CD14-positive monocyte (primary cell): ENCODE measurements at regions not wholly inside any gene's neighbourhood (a gene's known extent, or its start where the extent isn't known, plus 50 kb on each side); places are given as distances from the start of the nearest gene placed in this dataset.
"Not testable (repeated sequence)": the region's sequence is repeated elsewhere in the genome, so short reads cannot be mapped to it uniquely, and the experiment has no call there.

ENCODE experiments used
- DNase-seq, 3 donors: peaks; one replicate each; pipeline ENCODE4 v3.0.0-alpha.2; 2011 to 2022
- H2AFZ ChIP-seq: 2 replicates; pipeline ENCODE4 v1.6.0; 2012; ENCODE audit warnings: mild to moderate bottlenecking, low read depth, low read length, inconsistent platforms; ENCODE audit not compliant: insufficient read depth, poor library complexity, severe bottlenecking
- H3K27ac ChIP-seq, 2 donors: 1 replicate in 1 of 2; 2 replicates in 1 of 2; pipeline ENCODE4 v1.5.1; 2012 to 2013; ENCODE audit warnings: low read length in 2 of 2, control low read depth in 1 of 2, inconsistent platforms in 1 of 2, low read depth in 1 of 2, mild to moderate bottlenecking in 1 of 2
- H3K27me3 ChIP-seq, 2 donors: one replicate each; pipeline versions ENCODE4 v1.6.0 to v1.6.1; 2011 to 2013; ENCODE audit warnings: low read length in 2 of 2; ENCODE audit not compliant: control insufficient read depth in 2 of 2, insufficient read depth in 2 of 2
- H3K36me3 ChIP-seq, 2 donors: replicated peaks in 1 of 2; 1 replicate in 1 of 2; 2 replicates in 1 of 2; pipeline versions ENCODE4 v1.5.1 to v1.6.1; 2012 to 2013; ENCODE audit warnings: low read length in 2 of 2, control low read depth in 1 of 2, inconsistent platforms in 1 of 2, mild to moderate bottlenecking in 1 of 2; ENCODE audit not compliant: insufficient read depth in 2 of 2, control insufficient read depth in 1 of 2
- H3K4me1 ChIP-seq, 2 donors: 1 replicate in 1 of 2; 2 replicates in 1 of 2; pipeline versions ENCODE4 v1.5.1 to v1.6.1; 2012 to 2013; ENCODE audit warnings: low read length in 2 of 2, control low read depth in 1 of 2, inconsistent platforms in 1 of 2, mild to moderate bottlenecking in 1 of 2, moderate library complexity in 1 of 2; ENCODE audit not compliant: insufficient read depth in 2 of 2, control insufficient read depth in 1 of 2
- H3K4me2 ChIP-seq: replicated peaks from 2 replicates; pipeline ENCODE3; 2012; ENCODE audit warnings: low read length, moderate library complexity, mild to moderate bottlenecking; ENCODE audit not compliant: poor library complexity, severe bottlenecking; ENCODE audit errors: extremely low read depth
- H3K4me3 ChIP-seq, 3 experiments: fragments of 200-600 bp in 1 of 3; sonication (generic) in 1 of 3; replicated peaks in 1 of 3; 1 replicate in 2 of 3; 2 replicates in 1 of 3; pipeline ENCODE4 v1.5.1; 2011 to 2013; ENCODE audit warnings: low read length in 3 of 3, mild to moderate bottlenecking in 3 of 3, control low read depth in 2 of 3, low read depth in 2 of 3, inconsistent platforms in 1 of 3, moderate library complexity in 1 of 3
- H3K79me2 ChIP-seq: 2 replicates; pipeline ENCODE4 v1.6.0; 2012; ENCODE audit warnings: mild to moderate bottlenecking, control low read depth, inconsistent platforms, low read length, moderate library complexity; ENCODE audit not compliant: insufficient read depth
- H3K9ac ChIP-seq: 2 replicates; pipeline ENCODE4 v1.6.0; 2017; ENCODE audit warnings: low read length, mild to moderate bottlenecking; ENCODE audit not compliant: insufficient read depth, poor library complexity, severe bottlenecking
- H3K9me3 ChIP-seq, 2 donors: replicated peaks in 1 of 2; 1 replicate in 1 of 2; 2 replicates in 1 of 2; pipeline versions ENCODE4 v1.5.1 to v1.6.1; 2012 to 2013; ENCODE audit warnings: low read length in 2 of 2, control low read depth in 1 of 2; ENCODE audit not compliant: control insufficient read depth in 1 of 2, insufficient read depth in 1 of 2
- H4K20me1 ChIP-seq: 2 replicates; pipeline ENCODE4 v1.6.0; 2012; ENCODE audit warnings: mild to moderate bottlenecking, low read length, control low read depth, moderate library complexity; ENCODE audit not compliant: insufficient read depth
- H3K27ac Mint-ChIP-seq, 7 donors: one replicate each; pipeline ENCODE4 v1.8.0; 2020; ENCODE audit warnings: mild to moderate bottlenecking in 7 of 7, mixed read lengths in 7 of 7, moderate library complexity in 6 of 7, inconsistent platforms in 2 of 7
- H3K27me3 Mint-ChIP-seq, 3 donors: one replicate each; pipeline ENCODE4 v1.8.0; 2021 to 2022; ENCODE audit warnings: low read depth in 3 of 3, mild to moderate bottlenecking in 3 of 3, mixed read lengths in 3 of 3, moderate library complexity in 3 of 3, inconsistent platforms in 1 of 3
- H3K36me3 Mint-ChIP-seq, 2 donors: one replicate each; pipeline ENCODE4 v1.8.0; 2020; ENCODE audit warnings: mixed read lengths in 2 of 2, inconsistent platforms in 1 of 2, mild to moderate bottlenecking in 1 of 2
- H3K4me1 Mint-ChIP-seq: one replicate; pipeline ENCODE4 v1.8.0; 2020; ENCODE audit warnings: mild to moderate bottlenecking, mixed read lengths
- H3K4me3 Mint-ChIP-seq, 2 donors: one replicate each; pipeline ENCODE4 v1.8.0; 2020; ENCODE audit warnings: mild to moderate bottlenecking in 2 of 2, mixed read lengths in 2 of 2, moderate library complexity in 1 of 2
- H3K9me3 Mint-ChIP-seq, 7 donors: one replicate each; pipeline ENCODE4 v1.8.0; 2020 to 2022; ENCODE audit warnings: mixed read lengths in 7 of 7, mild to moderate bottlenecking in 6 of 7, moderate library complexity in 6 of 7, inconsistent platforms in 2 of 7
- CTCF ChIP-seq: fragments of 200-600 bp; IDR thresholded peaks from one replicate; pipeline ENCODE4 v1.8.0; 2022; ENCODE audit warnings: antibody characterized with exemption, mild to moderate bottlenecking
- WGBS: methylation state at CpG from one replicate; pipeline ENCODE4 v1.1.5; 2013; ENCODE audit warnings: missing lambda C conversion rate; ENCODE audit not compliant: insufficient coverage; 5-methylcytosine and 5-hydroxymethylcytosine counted together
- intact Hi-C, 2 donors: fragments of 100-400 bp; cut with micrococcal nuclease; formaldehyde crosslinking; loops; one replicate each; pipeline versions ENCODE4 v1.15.0 to v1.15.1; 2023

GRCh38 chr5:118511846-118512245 is 476.5 kb downstream of the DTWD2 start:
- Mint-ChIP-seq H3K4me3 (no peak overlapping the region), H3K27ac (no peak overlapping the region), H3K4me1 (no peaks in the 10 kb centered on the region), H3K9me3 (peaks cover 2 to 14% (median 3%) of the 10 kb centered on the region in 7 donors), H3K27me3 (peaks cover 0 to 3% (median 2%) of the 10 kb centered on the region in 3 donors), H3K36me3 (no peaks in the 10 kb centered on the region)
- Histone ChIP-seq H3K27me3 (no peaks in the 10 kb centered on the region), H4K20me1 (no peaks in the 10 kb centered on the region), H3K4me1 (no peaks in the 10 kb centered on the region), H3K36me3 (no peaks in the 10 kb centered on the region), H3K9ac (no peak overlapping the region), H3K27ac (no peak overlapping the region), H3K4me2 (no peak overlapping the region), H3K79me2 (no peaks in the 10 kb centered on the region), H2AFZ (no peak overlapping the region), H3K4me3 (no peak overlapping the region), H3K9me3 (no peaks in the 10 kb centered on the region)
- DNase-seq, result no peak
- intact Hi-C loops, result no loop called here
- WGBS, result no CpG with 5 or more reads among the region's 1 CpG
- no peak for TF ChIP-seq CTCF

GRCh38 chr5:118506217-118506852 is 482.0 kb downstream of the DTWD2 start:
- no peak overlapping the region for H3K27ac ChIP-seq
- H3K9ac ChIP-seq, result no peak overlapping the region
- no peaks in the 10 kb centered on the region for H3K36me3 Mint-ChIP-seq
- no peaks in the 10 kb centered on the region for H3K27me3 ChIP-seq
- DNase-seq, result no peak
- H3K4me3 Mint-ChIP-seq, result no peak overlapping the region
- WGBS, result 100% methylated on average over 2 of the region's 4 CpGs
- H4K20me1 ChIP-seq, result no peaks in the 10 kb centered on the region
- H3K9me3 Mint-ChIP-seq, result peaks cover 9 to 36% (median 16%) of the 10 kb centered on the region in 7 donors
- no peaks in the 10 kb centered on the region for H3K4me1 ChIP-seq
- no peaks in the 10 kb centered on the region for H3K4me1 Mint-ChIP-seq
- H3K36me3 ChIP-seq, result no peaks in the 10 kb centered on the region
- no peaks in the 10 kb centered on the region for H3K79me2 ChIP-seq
- intact Hi-C loops, result no loop called here
- peaks cover 17 to 25% of the 10 kb centered on the region in 2 donors for H3K9me3 ChIP-seq
- H2AFZ ChIP-seq, result no peak overlapping the region
- H3K27ac Mint-ChIP-seq, result no peak overlapping the region
- H3K4me3 ChIP-seq, result no peak overlapping the region
- H3K27me3 Mint-ChIP-seq, result peaks cover 0 to 5% (median 3%) of the 10 kb centered on the region in 3 donors
- no peak for TF ChIP-seq CTCF
- no peak overlapping the region for H3K4me2 ChIP-seq

GRCh38 chr5:118502232-118502631 is 486.1 kb downstream of the DTWD2 start:
- H3K4me3 ChIP-seq, H3K27me3 ChIP-seq, H3K4me3 Mint-ChIP-seq, H3K36me3 Mint-ChIP-seq, H3K79me2 ChIP-seq, H3K4me1 Mint-ChIP-seq, H3K9ac ChIP-seq, H3K4me1 ChIP-seq, H3K36me3 ChIP-seq, H3K4me2 ChIP-seq, H2AFZ ChIP-seq, intact Hi-C loops, H3K27ac ChIP-seq, H3K27me3 Mint-ChIP-seq, DNase-seq, H4K20me1 ChIP-seq, H3K27ac Mint-ChIP-seq: not testable (repeated sequence)
- 86% methylated on average over 5 of the region's 9 CpGs for WGBS
- H3K9me3 ChIP-seq, result peaks cover 18 to 25% of the 10 kb centered on the region in 2 donors
- peaks cover 9 to 26% (median 15%) of the 10 kb centered on the region in 7 donors for H3K9me3 Mint-ChIP-seq
